Liver (tissue), 8 donors: ENCODE measurements at regions not wholly inside any gene's neighbourhood (a gene's known extent, or its start where the extent isn't known, plus 50 kb on each side); places are given as distances from the start of the nearest gene placed in this dataset.

Source experiments
- DNase-seq: peaks from one replicate; pipeline ENCODE4 v3.0.0-alpha.2; 2017; ENCODE audit warnings: low spot score
- H3K27ac ChIP-seq, 2 donors: one replicate each; pipeline ENCODE4 v1.7.0; 2013; ENCODE audit warnings: inconsistent platforms in 2 of 2, low read length in 2 of 2, control low read depth in 1 of 2, low read depth in 1 of 2, mild to moderate bottlenecking in 1 of 2
- H3K27me3 ChIP-seq, 4 donors: one replicate each; pipeline versions ENCODE4 v1.6.1 to v1.7.0; 2013; ENCODE audit warnings: low read length in 3 of 4, inconsistent platforms in 1 of 4, mild to moderate bottlenecking in 1 of 4, moderate library complexity in 1 of 4; ENCODE audit not compliant: control insufficient read depth in 4 of 4, insufficient read depth in 4 of 4
- H3K36me3 ChIP-seq, 4 donors: one replicate each; pipeline versions ENCODE4 v1.6.1 to v1.7.0; 2013; ENCODE audit warnings: low read length in 3 of 4, mild to moderate bottlenecking in 3 of 4, low read depth in 1 of 4, moderate library complexity in 1 of 4; ENCODE audit not compliant: control insufficient read depth in 4 of 4, insufficient read depth in 3 of 4
- H3K4me1 ChIP-seq, 4 donors: one replicate each; pipeline versions ENCODE4 v1.6.1 to v1.7.0; 2013; ENCODE audit warnings: low read length in 3 of 4, mild to moderate bottlenecking in 3 of 4, moderate library complexity in 1 of 4; ENCODE audit not compliant: control insufficient read depth in 4 of 4, insufficient read depth in 4 of 4
- H3K4me3 ChIP-seq, 3 donors: one replicate each; pipeline versions ENCODE4 v1.6.1 to v1.7.0; 2013; ENCODE audit warnings: low read length in 3 of 3, control low read depth in 1 of 3, low read depth in 1 of 3, mild to moderate bottlenecking in 1 of 3
- H3K9ac ChIP-seq, 2 donors: one replicate each; pipeline ENCODE4 v1.7.0; 2013; ENCODE audit warnings: low read length in 2 of 2, mild to moderate bottlenecking in 2 of 2, moderate library complexity in 2 of 2, control low read depth in 1 of 2, low read depth in 1 of 2
- H3K9me3 ChIP-seq, 4 donors: one replicate each; pipeline versions ENCODE4 v1.6.1 to v1.7.0; 2013; ENCODE audit warnings: low read length in 3 of 4; ENCODE audit not compliant: control insufficient read depth in 4 of 4
- ATF3 ChIP-seq: IDR thresholded peaks from 2 replicates; pipeline ENCODE4 v1.6.1; 2016; ENCODE audit warnings: antibody characterized with exemption
- CTCF ChIP-seq: fragments of 150-350 bp; IDR thresholded peaks from 2 replicates; pipeline ENCODE4 v1.5.1; 2017; ENCODE audit warnings: improper control_type of control experiment, low read depth, low read length; ENCODE audit not compliant: missing input control
- FOXA1 ChIP-seq: IDR thresholded peaks from 2 replicates; pipeline ENCODE4 v1.6.1; 2016; ENCODE audit warnings: antibody characterized with exemption
- FOXA2 ChIP-seq: IDR thresholded peaks from 2 replicates; pipeline ENCODE4 v1.6.1; 2016; ENCODE audit warnings: antibody characterized with exemption
- HNF4A ChIP-seq, 2 donors: conservative IDR thresholded peaks; 2 replicates each; pipeline ENCODE4 v1.6.1; 2016; ENCODE audit warnings: antibody characterized with exemption in 2 of 2, mild to moderate bottlenecking in 2 of 2
- HNF4G ChIP-seq: IDR thresholded peaks from 2 replicates; pipeline ENCODE4 v1.6.1; 2016; ENCODE audit warnings: antibody characterized with exemption
- MAX ChIP-seq: IDR thresholded peaks from 2 replicates; pipeline ENCODE4 v1.6.1; 2016; ENCODE audit warnings: antibody characterized with exemption
- NR2F2 ChIP-seq: IDR thresholded peaks from 2 replicates; pipeline ENCODE4 v1.6.1; 2016; ENCODE audit warnings: antibody characterized with exemption
- RAD21 ChIP-seq, 2 donors: IDR thresholded peaks; 2 replicates each; pipeline ENCODE4 v1.6.1; 2016; ENCODE audit warnings: antibody characterized with exemption in 2 of 2, mild to moderate bottlenecking in 2 of 2
- REST ChIP-seq: IDR thresholded peaks from 2 replicates; pipeline ENCODE4 v1.6.1; 2016; ENCODE audit warnings: antibody characterized with exemption, mild to moderate bottlenecking
- SP1 ChIP-seq: IDR thresholded peaks from 2 replicates; pipeline ENCODE4 v1.6.1; 2018; ENCODE audit warnings: antibody characterized with exemption, mild to moderate bottlenecking
- YY1 ChIP-seq: IDR thresholded peaks from 2 replicates; pipeline ENCODE4 v1.6.1; 2016; ENCODE audit warnings: antibody characterized with exemption, mild to moderate bottlenecking
- ZBTB33 ChIP-seq: IDR thresholded peaks from 2 replicates; pipeline ENCODE4 v1.6.1; 2016; ENCODE audit warnings: antibody characterized with exemption
- WGBS: extraction: QIAGEN DNeasy Blood & Tissue Kit; methylation state at CpG from one replicate; pipeline ENCODE4 v1.1.7; 2013; 5-methylcytosine and 5-hydroxymethylcytosine counted together
- donor health status: healthy.
- donor health status: healthy.
- donor health status: healthy.
- donor health status: healthy.
- donor health status: healthy.

GRCh38 chr2:187143537-187143936 lies 294.6 kb upstream of the ZSWIM2 start:
- Histone ChIP-seq H3K4me1 (no peaks in the 10 kb centered on the region), H3K4me3 (no peak overlapping the region), H3K9ac (no peak overlapping the region), H3K36me3 (no peaks in the 10 kb centered on the region), H3K9me3 (no peaks in the 10 kb centered on the region), H3K27me3 (no peaks in the 10 kb centered on the region), H3K27ac (no peak overlapping the region)
- TF ChIP-seq SP1 (no peak), REST (no peak), HNF4G (no peak), CTCF (no peak), NR2F2 (no peak), YY1 (no peak), ATF3 (no peak), MAX (no peak), FOXA2 (no peak), FOXA1 (no peak), RAD21 (IDR thresholded peaks at IDR 0.05) (no peak)
- no peak for DNase-seq
- WGBS = 73% methylated on average over 3 of the region's 3 CpGs

- Histone ChIP-seq H3K4me1 (no peaks in the 10 kb centered on the region), H3K36me3 (no peaks in the 10 kb centered on the region), H3K9ac (no peak overlapping the region), H3K27me3 (peaks cover 0 to 5% (median 0%) of the 10 kb centered on the region in 4 donors), H3K4me3 (no peak overlapping the region), H3K9me3 (peaks cover 0 to 1% (median 0%) of the 10 kb centered on the region in 4 donors), H3K27ac (no peak overlapping the region)
- DNase-seq = no peak
- TF ChIP-seq NR2F2 = no peak
- no peak for TF ChIP-seq HNF4G
- no peak for TF ChIP-seq HNF4A (conservative IDR thresholded peaks at IDR 0.05)
- no peak for TF ChIP-seq ZBTB33
Observed at GRCh38 chr2:187139469-187139868, 290.5 kb upstream of the ZSWIM2 start.
